ENCODE measurements at regions not wholly inside any gene's neighbourhood (a gene's known extent, or its start where the extent isn't known, plus 50 kb on each side); places are given as distances from the start of the nearest gene placed in this dataset.
A peak's percentile ranks its signal among the peaks of the same experiment; 100 is the strongest.
"Not testable (repeated sequence)": the region's sequence is repeated elsewhere in the genome, so short reads cannot be mapped to it uniquely, and the experiment has no call there.

GRCh38 chr16:29309601-29310000, 96.9 kb downstream of the NPIPB11 start:
- DNase-seq; H3K4me3 ChIP-seq (ENCODE audit: low read length); H3K9me3 Mint-ChIP-seq; H3K27ac ChIP-seq (ENCODE audit: low read length); H3K27me3 Mint-ChIP-seq (ENCODE audit: low read depth in 2 of 2); intact Hi-C loops (cut with micrococcal nuclease); H3K27me3 ChIP-seq (ENCODE audit: control insufficient read depth, insufficient read depth, low read length); H3K9me3 ChIP-seq (ENCODE audit: control insufficient read depth, insufficient read depth, low read length); H3K36me3 ChIP-seq (ENCODE audit: control insufficient read depth, insufficient read depth, low read length); H3K36me3 Mint-ChIP-seq; H3K4me3 Mint-ChIP-seq; ATAC-seq: not testable (repeated sequence)
- peaks cover 22% of the 10 kb centered on the region for H3K4me1 ChIP-seq (ENCODE audit: control insufficient read depth, insufficient read depth, low read length)
- Mint-ChIP-seq H3K4me1 (peaks cover 32 to 35% of the 10 kb centered on the region in 2 donors), H3K27ac (peak overlapping the region in 1 of 2 donors; percentile 86)
- 97% methylated on average over 13 of the region's 13 CpGs for WGBS (ENCODE audit: insufficient coverage)

- Mint-ChIP-seq H3K4me3 (peak overlapping the region; percentile 79), H3K9me3 (no peaks in the 10 kb centered on the region), H3K36me3 (no peaks in the 10 kb centered on the region), H3K4me1 (peaks cover 32 to 37% of the 10 kb centered on the region in 2 donors), H3K27me3 (ENCODE audit: low read depth in 2 of 2) (no peaks in the 10 kb centered on the region), H3K27ac (peak overlapping the region; percentile 86 to 88)
- Histone ChIP-seq H3K27me3 (ENCODE audit: control insufficient read depth, insufficient read depth, low read length) (no peaks in the 10 kb centered on the region), H3K4me1 (ENCODE audit: control insufficient read depth, insufficient read depth, low read length) (peaks cover 22% of the 10 kb centered on the region), H3K36me3 (ENCODE audit: control insufficient read depth, insufficient read depth, low read length) (no peaks in the 10 kb centered on the region), H3K27ac (ENCODE audit: low read length) (peak overlapping the region; percentile 88), H3K4me3 (ENCODE audit: low read length) (no peak overlapping the region), H3K9me3 (ENCODE audit: control insufficient read depth, insufficient read depth, low read length) (no peaks in the 10 kb centered on the region)
- no peak for DNase-seq
- ATAC-seq: no peak
- WGBS (ENCODE audit: insufficient coverage): 94% methylated on average over 20 of the region's 20 CpGs
- TF ChIP-seq CTCF (IDR thresholded peaks at IDR 0.05): no peak
- intact Hi-C loops (cut with micrococcal nuclease): no loop called here
Observed at GRCh38 chr16:29308644-29309546, 97.6 kb downstream of the NPIPB11 start.

- Histone ChIP-seq H3K4me3 (ENCODE audit: low read length) (no peak overlapping the region), H3K27ac (ENCODE audit: low read length) (peak overlapping the region; percentile 88), H3K27me3 (ENCODE audit: control insufficient read depth, insufficient read depth, low read length) (no peaks in the 10 kb centered on the region), H3K36me3 (ENCODE audit: control insufficient read depth, insufficient read depth, low read length) (peaks cover 3% of the 10 kb centered on the region), H3K9me3 (ENCODE audit: control insufficient read depth, insufficient read depth, low read length) (no peaks in the 10 kb centered on the region), H3K4me1 (ENCODE audit: control insufficient read depth, insufficient read depth, low read length) (peaks cover 22% of the 10 kb centered on the region)
- 58% methylated on average over 15 of the region's 19 CpGs for WGBS (ENCODE audit: insufficient coverage)
- TF ChIP-seq CTCF (IDR thresholded peaks at IDR 0.05): no peak
- Mint-ChIP-seq H3K27ac (peak overlapping the region; percentile 86 to 88), H3K4me1 (peaks cover 32 to 37% of the 10 kb centered on the region in 2 donors), H3K36me3 (no peaks in the 10 kb centered on the region), H3K27me3 (ENCODE audit: low read depth in 2 of 2) (no peaks in the 10 kb centered on the region), H3K4me3 (peak overlapping the region; percentile 79), H3K9me3 (no peaks in the 10 kb centered on the region)
- ATAC-seq (peak; percentile 72 to 83 (median 76)), DNase-seq (no peak)
- intact Hi-C loops (cut with micrococcal nuclease): no loop called here
Observed at GRCh38 chr16:29307598-29308507, 98.7 kb downstream of the NPIPB11 start.
